ENCODE measurements at regions not wholly inside any gene's neighbourhood (a gene's known extent, or its start where the extent isn't known, plus 50 kb on each side); places are given as distances from the start of the nearest gene placed in this dataset.

GRCh38 chr5:115394531-115394930 is 98.1 kb upstream of the CCDC112 start:
- POLR2A ChIA-PET, result interaction anchor here (0.6 kb wide), 1 partner anchor 20 kb away, joined by 3 read pairs; no protein-coding TSS in a partner anchor
- H3K27ac Mint-ChIP-seq (ENCODE audit: low read depth, unreplicated experiment), result no peak overlapping the region
- no peaks in the 10 kb centered on the region for H3K9me3 Mint-ChIP-seq (ENCODE audit: unreplicated experiment)
- no peak overlapping the region for H3K4me3 Mint-ChIP-seq (ENCODE audit: unreplicated experiment)
- no peaks in the 10 kb centered on the region for H3K4me1 Mint-ChIP-seq (ENCODE audit: insufficient read depth, unreplicated experiment)
- no peak for DNase-seq (ENCODE audit: unreplicated experiment)
- BruUV-seq (replicated peaks), result no TSS peak
- TF ChIP-seq CTCF (IDR thresholded peaks at IDR 0.05; ENCODE audit: unreplicated experiment), result no peak
- H3K36me3 Mint-ChIP-seq (ENCODE audit: insufficient read depth, unreplicated experiment), result no peaks in the 10 kb centered on the region
- CTCF ChIA-PET, result interaction anchor here (0.7 to 1.4 kb wide), 2 partner anchors 9 to 85 kb away, joined by 3 read pairs; no protein-coding TSS in a partner anchor
- H3K27me3 Mint-ChIP-seq (ENCODE audit: insufficient read depth, unreplicated experiment), result no peaks in the 10 kb centered on the region
- intact Hi-C loops (cut with micrococcal nuclease), result loop anchor here (5.0 kb wide), 1 partner anchor 178 kb away; no protein-coding TSS in a partner anchor

- Mint-ChIP-seq H3K36me3 (ENCODE audit: insufficient read depth, unreplicated experiment) (no peaks in the 10 kb centered on the region), H3K9me3 (ENCODE audit: unreplicated experiment) (no peaks in the 10 kb centered on the region), H3K4me3 (ENCODE audit: unreplicated experiment) (no peak overlapping the region), H3K4me1 (ENCODE audit: insufficient read depth, unreplicated experiment) (no peaks in the 10 kb centered on the region), H3K27ac (ENCODE audit: low read depth, unreplicated experiment) (no peak overlapping the region), H3K27me3 (ENCODE audit: insufficient read depth, unreplicated experiment) (no peaks in the 10 kb centered on the region)
- no peak for TF ChIP-seq CTCF (IDR thresholded peaks at IDR 0.05; ENCODE audit: unreplicated experiment)
- BruUV-seq (replicated peaks), result no TSS peak
- DNase-seq (ENCODE audit: unreplicated experiment), result no peak
- CTCF ChIA-PET, result no interaction called here
- POLR2A ChIA-PET, result no interaction called here
- intact Hi-C loops (cut with micrococcal nuclease), result loop anchor here (5.0 kb wide), 1 partner anchor 179 kb away; no protein-coding TSS in a partner anchor
Measured at GRCh38 chr5:115393239-115393638, 96.8 kb upstream of the CCDC112 start.

GRCh38 chr5:115392611-115393010 is 96.2 kb upstream of the CCDC112 start:
- ChIA-PET CTCF (interaction anchor here (0.9 to 1.2 kb wide), 2 partner anchors 33 to 43 kb away, joined by 3 to 4 read pairs; no protein-coding TSS in a partner anchor), POLR2A (interaction anchor here (0.7 kb wide), 1 partner anchor 11 kb away, joined by 3 read pairs; no protein-coding TSS in a partner anchor)
- TF ChIP-seq CTCF (IDR thresholded peaks at IDR 0.05; ENCODE audit: unreplicated experiment), result no peak
- Mint-ChIP-seq H3K4me3 (ENCODE audit: unreplicated experiment) (no peak overlapping the region), H3K9me3 (ENCODE audit: unreplicated experiment) (no peaks in the 10 kb centered on the region), H3K36me3 (ENCODE audit: insufficient read depth, unreplicated experiment) (no peaks in the 10 kb centered on the region), H3K4me1 (ENCODE audit: insufficient read depth, unreplicated experiment) (no peaks in the 10 kb centered on the region), H3K27me3 (ENCODE audit: insufficient read depth, unreplicated experiment) (no peaks in the 10 kb centered on the region), H3K27ac (ENCODE audit: low read depth, unreplicated experiment) (no peak overlapping the region)
- DNase-seq (ENCODE audit: unreplicated experiment), result no peak
- no TSS peak for BruUV-seq (replicated peaks)
- intact Hi-C loops (cut with micrococcal nuclease), result loop anchor here (5.0 kb wide), 1 partner anchor 180 kb away; no protein-coding TSS in a partner anchor

- H3K27ac Mint-ChIP-seq (ENCODE audit: low read depth, unreplicated experiment), result no peak overlapping the region
- no peaks in the 10 kb centered on the region for H3K4me1 Mint-ChIP-seq (ENCODE audit: insufficient read depth, unreplicated experiment)
- no peak overlapping the region for H3K4me3 Mint-ChIP-seq (ENCODE audit: unreplicated experiment)
- H3K27me3 Mint-ChIP-seq (ENCODE audit: insufficient read depth, unreplicated experiment), result no peaks in the 10 kb centered on the region
- DNase-seq (ENCODE audit: unreplicated experiment), result no peak
- no peak for TF ChIP-seq CTCF (IDR thresholded peaks at IDR 0.05; ENCODE audit: unreplicated experiment)
- ChIA-PET POLR2A (interaction anchor here (1.2 kb wide), 1 partner anchor 151 kb away, joined by 3 read pairs; no protein-coding TSS in a partner anchor), CTCF (interaction anchor here (0.9 to 1.2 kb wide), 2 partner anchors 34 to 44 kb away, joined by 3 to 4 read pairs; no protein-coding TSS in a partner anchor)
- intact Hi-C loops (cut with micrococcal nuclease), result loop anchor here (5.0 kb wide), 1 partner anchor 181 kb away; no protein-coding TSS in a partner anchor
- H3K9me3 Mint-ChIP-seq (ENCODE audit: unreplicated experiment), result no peaks in the 10 kb centered on the region
- BruUV-seq (replicated peaks), result no TSS peak
- H3K36me3 Mint-ChIP-seq (ENCODE audit: insufficient read depth, unreplicated experiment), result no peaks in the 10 kb centered on the region
Measured at GRCh38 chr5:115391780-115392179, 95.3 kb upstream of the CCDC112 start.
